Mesendoderm (in vitro differentiated cells): ENCODE measurements at regions not wholly inside any gene's neighbourhood (a gene's known extent, or its start where the extent isn't known, plus 50 kb on each side); places are given as distances from the start of the nearest gene placed in this dataset.

ENCODE experiments used
- DNase-seq: peaks from one replicate; pipeline ENCODE4 v3.0.0; 2013
- H2AK5ac ChIP-seq: 2 replicates; pipeline ENCODE4 v1.6.1; 2013; ENCODE audit warnings: low read length, inconsistent platforms
- H2BK120ac ChIP-seq: 2 replicates; pipeline ENCODE4 v1.6.1; 2013; ENCODE audit warnings: low read depth, mild to moderate bottlenecking, low read length, moderate library complexity, mixed read lengths
- H2BK15ac ChIP-seq: replicated peaks from 2 replicates; pipeline ENCODE4 v1.6.1; 2013; ENCODE audit warnings: low read depth, mild to moderate bottlenecking, moderate library complexity
- H2BK5ac ChIP-seq: 2 replicates; pipeline ENCODE4 v1.6.1; 2013; ENCODE audit warnings: low read length, inconsistent platforms
- H3K18ac ChIP-seq: 2 replicates; pipeline ENCODE4 v1.6.1; 2013; ENCODE audit warnings: mild to moderate bottlenecking, low read length, mixed read lengths
- H3K23ac ChIP-seq: one replicate; pipeline ENCODE4 v1.6.1; 2013; ENCODE audit warnings: low read length
- H3K27ac ChIP-seq: 2 replicates; pipeline ENCODE4 v1.5.1; 2013; ENCODE audit warnings: low read depth, mild to moderate bottlenecking, inconsistent platforms, low read length, moderate library complexity
- H3K27me3 ChIP-seq: 2 replicates; pipeline ENCODE4 v1.6.1; 2013; ENCODE audit warnings: low read length, control low read depth, mild to moderate bottlenecking, inconsistent platforms; ENCODE audit not compliant: insufficient read depth, poor library complexity
- H3K36me3 ChIP-seq: 2 replicates; pipeline ENCODE4 v1.6.1; 2013; ENCODE audit warnings: low read length, inconsistent platforms; ENCODE audit not compliant: control insufficient read depth, insufficient read depth
- H3K4ac ChIP-seq: one replicate; pipeline ENCODE4 v1.6.1; 2013; ENCODE audit warnings: low read depth, mild to moderate bottlenecking, low read length, moderate library complexity
- H3K4me1 ChIP-seq: 2 replicates; pipeline ENCODE4 v1.6.1; 2013; ENCODE audit warnings: low read depth, low read length, inconsistent platforms; ENCODE audit not compliant: control insufficient read depth
- H3K4me2 ChIP-seq: 2 replicates; pipeline ENCODE4 v1.6.1; 2013; ENCODE audit warnings: low read length
- H3K4me3 ChIP-seq: 2 replicates; pipeline ENCODE4 v1.5.1; 2013; ENCODE audit warnings: mild to moderate bottlenecking, low read length
- H3K56ac ChIP-seq: one replicate; pipeline ENCODE4 v1.6.1; 2013; ENCODE audit warnings: low read length
- H3K79me1 ChIP-seq: 2 replicates; pipeline ENCODE4 v1.6.1; 2013; ENCODE audit warnings: low read length, inconsistent platforms
- H3K79me2 ChIP-seq: 2 replicates; pipeline ENCODE4 v1.6.1; 2013; ENCODE audit warnings: mild to moderate bottlenecking, low read length; ENCODE audit not compliant: control insufficient read depth, insufficient read depth
- H3K9ac ChIP-seq: 2 replicates; pipeline ENCODE4 v1.6.1; 2013; ENCODE audit warnings: low read length, inconsistent platforms
- H4K5ac ChIP-seq: one replicate; pipeline ENCODE4 v1.6.1; 2013; ENCODE audit warnings: low read length
- H4K8ac ChIP-seq: one replicate; pipeline ENCODE4 v1.6.1; 2013; ENCODE audit warnings: low read depth, mild to moderate bottlenecking, control low read depth, low read length, moderate library complexity
- WGBS: extraction: QIAGEN DNeasy Blood & Tissue Kit; methylation state at CpG from one replicate; pipeline ENCODE4 v1.1.7; 2013; ENCODE audit warnings: low lambda C conversion rate, missing lambda C conversion rate; ENCODE audit not compliant: insufficient coverage; ENCODE audit errors: extremely low coverage; 5-methylcytosine and 5-hydroxymethylcytosine counted together

DNA sequence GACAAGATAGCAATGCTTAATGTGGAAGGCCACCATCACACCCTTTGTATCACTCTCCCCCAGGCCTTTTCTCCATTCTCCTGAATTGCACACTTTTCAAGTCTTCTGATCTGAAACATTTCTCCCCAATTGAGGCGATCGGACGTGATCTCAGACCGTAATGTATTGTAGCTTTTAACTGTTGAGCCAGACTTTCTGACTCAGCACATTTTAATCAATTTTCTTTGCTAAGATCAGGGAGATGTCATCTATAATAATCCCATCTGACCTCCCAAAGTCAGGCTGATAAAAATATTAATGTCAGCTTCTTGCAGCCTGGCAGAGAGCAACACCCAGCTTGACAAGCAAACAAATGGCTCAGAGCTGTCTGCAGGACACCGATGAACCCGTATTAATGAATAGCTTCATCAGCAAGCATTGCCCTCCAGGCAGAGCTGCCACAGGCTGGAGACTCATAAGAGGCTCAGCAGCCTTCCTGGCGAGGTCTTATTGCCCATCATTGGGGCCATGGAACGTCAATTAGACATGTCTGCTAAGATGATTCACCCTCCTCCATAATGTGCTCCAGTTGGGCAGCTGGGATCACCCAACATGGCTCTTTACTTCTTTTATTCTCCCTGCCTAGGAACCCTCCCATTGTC is 60.2 kb upstream of the UQCRFS1 start:
- Histone ChIP-seq H3K36me3 (no peaks in the 10 kb centered on the region), H3K23ac (no peak overlapping the region), H3K4me2 (no peak overlapping the region), H3K27ac (no peak overlapping the region), H3K18ac (no peak overlapping the region), H3K27me3 (no peaks in the 10 kb centered on the region), H4K8ac (no peak overlapping the region), H3K4me3 (no peak overlapping the region), H3K4ac (no peak overlapping the region), H4K5ac (no peak overlapping the region), H2BK15ac (no peak overlapping the region), H3K56ac (no peak overlapping the region), H3K4me1 (no peaks in the 10 kb centered on the region), H3K9ac (no peak overlapping the region), H3K79me1 (no peaks in the 10 kb centered on the region), H2BK120ac (no peak overlapping the region), H2BK5ac (no peak overlapping the region), H3K79me2 (no peaks in the 10 kb centered on the region), H2AK5ac (no peak overlapping the region)
- WGBS, result no CpG with 5 or more reads among the region's 8 CpGs
- DNase-seq, result no peak

- no peak overlapping the region for H3K18ac ChIP-seq
- H4K5ac ChIP-seq, result no peak overlapping the region
- no peaks in the 10 kb centered on the region for H3K79me2 ChIP-seq
- no peak overlapping the region for H3K56ac ChIP-seq
- no peak overlapping the region for H3K4ac ChIP-seq
- H3K4me1 ChIP-seq, result no peaks in the 10 kb centered on the region
- no peak overlapping the region for H2BK15ac ChIP-seq
- H4K8ac ChIP-seq, result no peak overlapping the region
- H2BK120ac ChIP-seq, result no peak overlapping the region
- WGBS, result no CpG with 5 or more reads among the region's 4 CpGs
- H3K4me2 ChIP-seq, result no peak overlapping the region
- H3K79me1 ChIP-seq, result no peaks in the 10 kb centered on the region
- no peak overlapping the region for H3K4me3 ChIP-seq
- no peak overlapping the region for H2BK5ac ChIP-seq
- H3K36me3 ChIP-seq, result no peaks in the 10 kb centered on the region
- H2AK5ac ChIP-seq, result no peak overlapping the region
- no peak overlapping the region for H3K27ac ChIP-seq
- H3K27me3 ChIP-seq, result no peaks in the 10 kb centered on the region
- no peak overlapping the region for H3K23ac ChIP-seq
- no peak overlapping the region for H3K9ac ChIP-seq
- no peak for DNase-seq
These were observed 62.3 kb upstream of the UQCRFS1 start for GRCh38 chr19:29275266-29275665.

DNA sequence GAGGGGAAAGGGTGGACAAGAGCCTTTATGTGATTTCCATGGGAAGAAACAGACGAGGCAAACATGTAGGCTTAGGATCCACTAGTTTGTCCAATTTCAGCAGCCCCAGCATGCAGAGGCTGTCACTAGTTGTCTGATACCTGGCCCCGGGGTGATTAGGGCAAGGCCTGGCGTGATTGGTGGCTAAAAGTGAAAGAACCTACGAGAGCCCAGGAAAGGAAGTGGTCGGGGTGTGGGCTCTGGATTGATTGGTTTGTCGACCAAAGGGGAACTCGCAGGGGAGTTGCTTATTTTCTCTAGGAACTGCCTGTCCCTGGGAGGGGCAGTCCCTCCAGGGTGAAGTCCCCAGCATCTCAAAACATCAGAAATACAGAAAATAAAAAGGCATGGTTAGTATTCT is 64.2 kb upstream of the UQCRFS1 start:
- Histone ChIP-seq H3K4me2 (no peak overlapping the region), H4K8ac (no peak overlapping the region), H3K36me3 (no peaks in the 10 kb centered on the region), H3K27ac (no peak overlapping the region), H3K27me3 (no peaks in the 10 kb centered on the region), H2AK5ac (no peak overlapping the region), H3K4ac (no peak overlapping the region), H3K56ac (peak overlapping the region; percentile 3), H2BK5ac (no peak overlapping the region), H2BK15ac (no peak overlapping the region), H2BK120ac (no peak overlapping the region), H4K5ac (no peak overlapping the region), H3K4me3 (no peak overlapping the region), H3K4me1 (no peaks in the 10 kb centered on the region), H3K18ac (peak overlapping the region; percentile 23), H3K79me2 (no peaks in the 10 kb centered on the region), H3K79me1 (no peaks in the 10 kb centered on the region), H3K23ac (no peak overlapping the region), H3K9ac (no peak overlapping the region)
- peak; percentile 89 for DNase-seq
- WGBS, result no CpG with 5 or more reads among the region's 7 CpGs

DNA sequence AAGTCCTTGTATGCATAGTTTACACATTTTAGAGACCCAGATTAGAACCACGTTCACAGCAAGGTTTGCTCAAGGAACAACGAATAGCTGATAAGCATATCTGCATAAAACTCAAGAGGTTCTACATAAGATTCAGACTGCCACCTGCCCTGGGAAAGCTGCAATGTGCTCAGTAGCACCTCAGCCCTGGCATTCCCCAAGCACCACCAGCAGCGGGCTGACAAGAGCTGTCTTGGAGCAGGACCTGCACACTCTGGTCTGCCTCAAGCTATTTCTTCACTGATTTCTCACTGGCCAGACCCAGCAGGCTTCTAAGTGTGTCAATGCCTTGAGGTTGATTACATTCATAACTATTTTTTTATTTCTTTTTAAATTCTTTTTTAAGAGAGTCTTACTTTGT is 65.8 kb upstream of the UQCRFS1 start:
- no peak overlapping the region for H3K9ac ChIP-seq
- H3K56ac ChIP-seq, result no peak overlapping the region
- no peaks in the 10 kb centered on the region for H3K4me1 ChIP-seq
- no peak overlapping the region for H3K27ac ChIP-seq
- H3K23ac ChIP-seq, result no peak overlapping the region
- no peak overlapping the region for H2BK15ac ChIP-seq
- H2BK5ac ChIP-seq, result no peak overlapping the region
- no CpG with 5 or more reads among the region's 3 CpGs for WGBS
- H4K5ac ChIP-seq, result no peak overlapping the region
- H3K27me3 ChIP-seq, result no peaks in the 10 kb centered on the region
- no peaks in the 10 kb centered on the region for H3K36me3 ChIP-seq
- H3K18ac ChIP-seq, result no peak overlapping the region
- H3K4me2 ChIP-seq, result no peak overlapping the region
- no peak overlapping the region for H3K4me3 ChIP-seq
- no peak overlapping the region for H2BK120ac ChIP-seq
- no peak overlapping the region for H2AK5ac ChIP-seq
- H3K79me1 ChIP-seq, result no peaks in the 10 kb centered on the region
- DNase-seq, result no peak
- H3K79me2 ChIP-seq, result no peaks in the 10 kb centered on the region
- H3K4ac ChIP-seq, result no peak overlapping the region
- no peak overlapping the region for H4K8ac ChIP-seq

GRCh38 chr19:29283366-29283765 is 70.4 kb upstream of the UQCRFS1 start:
- H2BK5ac ChIP-seq, result no peak overlapping the region
- no peak overlapping the region for H3K23ac ChIP-seq
- no peak overlapping the region for H2AK5ac ChIP-seq
- H3K9ac ChIP-seq, result no peak overlapping the region
- no CpG with 5 or more reads among the region's 3 CpGs for WGBS
- H3K36me3 ChIP-seq, result no peaks in the 10 kb centered on the region
- no peaks in the 10 kb centered on the region for H3K79me2 ChIP-seq
- no peak overlapping the region for H3K4ac ChIP-seq
- H3K4me2 ChIP-seq, result no peak overlapping the region
- no peak for DNase-seq
- H3K27ac ChIP-seq, result no peak overlapping the region
- H3K79me1 ChIP-seq, result no peaks in the 10 kb centered on the region
- no peak overlapping the region for H3K56ac ChIP-seq
- H2BK120ac ChIP-seq, result no peak overlapping the region
- no peaks in the 10 kb centered on the region for H3K4me1 ChIP-seq
- H4K8ac ChIP-seq, result no peak overlapping the region
- H3K27me3 ChIP-seq, result no peaks in the 10 kb centered on the region
- H4K5ac ChIP-seq, result no peak overlapping the region
- H3K18ac ChIP-seq, result no peak overlapping the region
- H2BK15ac ChIP-seq, result no peak overlapping the region
- H3K4me3 ChIP-seq, result no peak overlapping the region

GRCh38 chr19:29285187-29285687 is 72.3 kb upstream of the UQCRFS1 start:
- Histone ChIP-seq H3K79me2 (no peaks in the 10 kb centered on the region), H3K4me3 (no peak overlapping the region), H3K18ac (no peak overlapping the region), H3K9ac (no peak overlapping the region), H2BK120ac (no peak overlapping the region), H4K8ac (no peak overlapping the region), H4K5ac (no peak overlapping the region), H3K79me1 (no peaks in the 10 kb centered on the region), H3K56ac (no peak overlapping the region), H2BK5ac (no peak overlapping the region), H3K36me3 (no peaks in the 10 kb centered on the region), H2AK5ac (no peak overlapping the region), H3K4ac (no peak overlapping the region), H2BK15ac (no peak overlapping the region), H3K23ac (no peak overlapping the region), H3K4me2 (no peak overlapping the region), H3K27ac (no peak overlapping the region), H3K4me1 (no peaks in the 10 kb centered on the region), H3K27me3 (no peaks in the 10 kb centered on the region)
- WGBS, result no CpG with 5 or more reads among the region's 6 CpGs
- DNase-seq, result no peak
